ENCODE measurements at regions not wholly inside any gene's neighbourhood (a gene's known extent, or its start where the extent isn't known, plus 50 kb on each side); places are given as distances from the start of the nearest gene placed in this dataset.

DNA sequence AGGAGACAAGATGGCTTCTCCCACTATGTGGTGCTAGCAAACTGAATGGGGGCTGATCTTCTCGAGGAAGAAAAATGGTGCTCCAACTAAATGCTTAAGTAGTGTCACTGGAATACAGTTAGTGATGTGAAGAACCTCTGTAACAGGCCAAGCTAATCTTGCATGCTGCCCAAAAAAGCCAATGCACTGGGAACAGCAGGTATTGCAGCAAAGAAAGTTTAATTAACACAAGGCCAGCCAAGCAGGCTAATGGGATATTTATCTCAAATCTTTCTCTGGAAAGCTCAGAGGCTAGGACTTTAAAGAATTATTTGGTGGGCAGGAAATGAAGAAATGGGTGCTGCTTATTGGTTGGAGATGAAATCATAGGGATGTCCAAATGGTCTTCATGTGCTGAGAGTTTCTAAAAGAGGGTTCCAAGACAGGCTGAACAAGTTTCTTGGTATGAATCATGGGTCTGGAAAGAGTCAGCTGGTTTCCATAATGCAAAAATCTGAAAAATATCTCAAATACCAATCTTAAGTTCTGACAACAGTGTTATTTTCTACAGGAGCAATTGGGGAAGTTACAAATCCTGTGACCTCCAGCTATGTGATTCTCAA, 1550.5 kb downstream of the SLITRK5 start:
- TF ChIP-seq SUZ12 (IDR thresholded peaks at IDR 0.05; ENCODE audit: extremely low read depth, insufficient read depth, insufficient read length) (no peak), YY1 (IDR thresholded peaks at IDR 0.05; ENCODE audit: insufficient read depth, insufficient read length) (no peak)
